Caco-2 (cell line): ENCODE measurements at regions not wholly inside any gene's neighbourhood (a gene's known extent, or its start where the extent isn't known, plus 50 kb on each side); places are given as distances from the start of the nearest gene placed in this dataset.
"Not testable (repeated sequence)": the region's sequence is repeated elsewhere in the genome, so short reads cannot be mapped to it uniquely, and the experiment has no call there.

Experiments
- BruUV-seq: library from RNA; stranded (reverse); fragments of 400-500 nt; replicated peaks from 2 replicates; lab custom pipeline; 2021; lab: Mats Ljungman, UMichigan
- CTCF ChIA-PET: fragments of 300-600 bp; sonication (Branson Sonifier 250); formaldehyde crosslinking; loops from one replicate; lab custom pipeline; 2022; ENCODE audit warnings: antibody characterized with exemption; lab: Charles Lee
- POLR2A ChIA-PET: fragments of 300-600 bp; sonication (Branson Sonifier 250); formaldehyde crosslinking; loops from one replicate; lab custom pipeline; 2022; ENCODE audit warnings: antibody characterized with exemption; lab: Charles Lee
- DNase-seq, 2 experiments: peaks; one replicate each; pipeline versions ENCODE4 v3.0.0 to v3.0.0-alpha.2; 2020 to 2022
- H3K27me3 ChIP-seq: replicated peaks from 2 replicates; pipeline ENCODE4 v1.6.0; 2011; ENCODE audit warnings: low read length; ENCODE audit not compliant: control insufficient read depth, insufficient read depth
- H3K36me3 ChIP-seq: 2 replicates; pipeline ENCODE4 v1.5.1; 2011; ENCODE audit warnings: low read length; ENCODE audit not compliant: control insufficient read depth, insufficient read depth
- H3K4me1 ChIP-seq: fragments of 250-450 bp; sonication (Bioruptor Pico); 2 replicates; pipeline ENCODE4 v1.5.1; 2020; ENCODE audit warnings: mild to moderate bottlenecking
- H3K4me3 ChIP-seq: 2 replicates; pipeline ENCODE4 v1.5.1; 2011; ENCODE audit warnings: low read depth, mild to moderate bottlenecking, control low read depth, low read length
- H3K9me3 ChIP-seq: fragments of 250-450 bp; sonication (Bioruptor Pico); 2 replicates; pipeline ENCODE4 v1.5.1; 2020; ENCODE audit warnings: mild to moderate bottlenecking, moderate library complexity
- H3K27ac Mint-ChIP-seq: one replicate; pipeline ENCODE4 v1.8.0; 2022; ENCODE audit warnings: mixed read lengths; ENCODE audit not compliant: unreplicated experiment
- H3K27me3 Mint-ChIP-seq: one replicate; pipeline ENCODE4 v1.8.0; 2022; ENCODE audit warnings: mixed read lengths; ENCODE audit not compliant: insufficient read depth, unreplicated experiment
- H3K36me3 Mint-ChIP-seq: one replicate; pipeline ENCODE4 v1.8.0; 2022; ENCODE audit warnings: mild to moderate bottlenecking, mixed read lengths; ENCODE audit not compliant: insufficient read depth, unreplicated experiment
- H3K4me1 Mint-ChIP-seq: one replicate; pipeline ENCODE4 v1.8.0; 2022; ENCODE audit warnings: low read depth, mixed read lengths; ENCODE audit not compliant: unreplicated experiment
- H3K4me3 Mint-ChIP-seq: one replicate; pipeline ENCODE4 v1.8.0; 2022; ENCODE audit warnings: mild to moderate bottlenecking, moderate library complexity, mixed read lengths; ENCODE audit not compliant: unreplicated experiment
- H3K9me3 Mint-ChIP-seq: one replicate; pipeline ENCODE4 v1.8.0; 2022; ENCODE audit warnings: mixed read lengths; ENCODE audit not compliant: unreplicated experiment
- intact Hi-C: fragments of 100-400 bp; cut with micrococcal nuclease; formaldehyde crosslinking; loops from one replicate; pipeline ENCODE4 v1.10.0; 2022; ENCODE audit not compliant: unreplicated experiment
- TF ChIP-seq, protein P1 (sequence below), 2 experiments: fragments of 200-600 bp in 1 of 2; IDR thresholded peaks; 1 replicate in 1 of 2; 2 replicates in 1 of 2; pipeline versions ENCODE4 v1.5.1 to v1.8.0; 2011 to 2022; ENCODE audit warnings: antibody characterized with exemption in 1 of 2, control low read depth in 1 of 2, inconsistent platforms in 1 of 2, low read depth in 1 of 2, low read length in 1 of 2, mild to moderate bottlenecking in 1 of 2, moderate library complexity in 1 of 2; ENCODE audit not compliant: insufficient read depth in 1 of 2, severe bottlenecking in 1 of 2, unreplicated experiment in 1 of 2

DNA sequence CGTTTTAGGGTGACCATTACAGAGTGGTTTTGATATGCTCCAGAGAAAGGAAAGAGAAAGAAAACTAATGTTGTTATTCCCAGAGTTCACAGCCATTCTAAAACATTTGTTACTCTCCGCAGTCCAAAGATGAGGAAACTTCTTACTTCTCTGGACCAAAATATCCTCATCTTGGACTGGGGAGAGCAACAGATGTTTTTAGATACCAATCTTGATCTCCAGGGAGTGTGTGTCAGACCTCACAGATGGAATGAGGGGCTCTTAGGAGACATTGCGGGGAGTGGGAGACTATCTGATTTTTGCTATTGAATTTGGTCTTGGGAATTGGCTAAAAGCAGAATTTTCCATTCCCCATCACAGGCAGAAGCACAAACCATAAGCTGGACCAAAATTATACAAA lies 110.8 kb downstream of the TNFAIP3 start:
- POLR2A ChIA-PET, result no interaction called here
- no peak for DNase-seq
- TF ChIP-seq, protein P1, sequence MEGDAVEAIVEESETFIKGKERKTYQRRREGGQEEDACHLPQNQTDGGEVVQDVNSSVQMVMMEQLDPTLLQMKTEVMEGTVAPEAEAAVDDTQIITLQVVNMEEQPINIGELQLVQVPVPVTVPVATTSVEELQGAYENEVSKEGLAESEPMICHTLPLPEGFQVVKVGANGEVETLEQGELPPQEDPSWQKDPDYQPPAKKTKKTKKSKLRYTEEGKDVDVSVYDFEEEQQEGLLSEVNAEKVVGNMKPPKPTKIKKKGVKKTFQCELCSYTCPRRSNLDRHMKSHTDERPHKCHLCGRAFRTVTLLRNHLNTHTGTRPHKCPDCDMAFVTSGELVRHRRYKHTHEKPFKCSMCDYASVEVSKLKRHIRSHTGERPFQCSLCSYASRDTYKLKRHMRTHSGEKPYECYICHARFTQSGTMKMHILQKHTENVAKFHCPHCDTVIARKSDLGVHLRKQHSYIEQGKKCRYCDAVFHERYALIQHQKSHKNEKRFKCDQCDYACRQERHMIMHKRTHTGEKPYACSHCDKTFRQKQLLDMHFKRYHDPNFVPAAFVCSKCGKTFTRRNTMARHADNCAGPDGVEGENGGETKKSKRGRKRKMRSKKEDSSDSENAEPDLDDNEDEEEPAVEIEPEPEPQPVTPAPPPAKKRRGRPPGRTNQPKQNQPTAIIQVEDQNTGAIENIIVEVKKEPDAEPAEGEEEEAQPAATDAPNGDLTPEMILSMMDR (IDR thresholded peaks at IDR 0.05; ENCODE audit: insufficient read depth in 1 of 2, low read depth in 1 of 2, low read length in 1 of 2, severe bottlenecking in 1 of 2, unreplicated experiment in 1 of 2), result no peak
- peaks cover 14% of the 10 kb centered on the region for H3K9me3 Mint-ChIP-seq
- Histone ChIP-seq H3K36me3 (no peaks in the 10 kb centered on the region), H3K4me1 (peaks cover 54% of the 10 kb centered on the region), H3K4me3 (no peak overlapping the region), H3K27me3 (no peaks in the 10 kb centered on the region), H3K9me3 (no peaks in the 10 kb centered on the region)
- H3K4me3 Mint-ChIP-seq, result no peak overlapping the region
- no peaks in the 10 kb centered on the region for H3K27me3 Mint-ChIP-seq
- CTCF ChIA-PET, result interaction anchor here (0.6 kb wide), 1 partner anchor 244 kb away, joined by 4 read pairs; no protein-coding TSS in a partner anchor
- H3K27ac Mint-ChIP-seq, result peak overlapping the region; percentile 78
- BruUV-seq, result no TSS peak
- intact Hi-C loops, result loop anchor here (1.0 kb wide), 1 partner anchor 26 kb away; no protein-coding TSS in a partner anchor
- H3K4me1 Mint-ChIP-seq, result peaks cover 28% of the 10 kb centered on the region
- no peaks in the 10 kb centered on the region for H3K36me3 Mint-ChIP-seq

DNA sequence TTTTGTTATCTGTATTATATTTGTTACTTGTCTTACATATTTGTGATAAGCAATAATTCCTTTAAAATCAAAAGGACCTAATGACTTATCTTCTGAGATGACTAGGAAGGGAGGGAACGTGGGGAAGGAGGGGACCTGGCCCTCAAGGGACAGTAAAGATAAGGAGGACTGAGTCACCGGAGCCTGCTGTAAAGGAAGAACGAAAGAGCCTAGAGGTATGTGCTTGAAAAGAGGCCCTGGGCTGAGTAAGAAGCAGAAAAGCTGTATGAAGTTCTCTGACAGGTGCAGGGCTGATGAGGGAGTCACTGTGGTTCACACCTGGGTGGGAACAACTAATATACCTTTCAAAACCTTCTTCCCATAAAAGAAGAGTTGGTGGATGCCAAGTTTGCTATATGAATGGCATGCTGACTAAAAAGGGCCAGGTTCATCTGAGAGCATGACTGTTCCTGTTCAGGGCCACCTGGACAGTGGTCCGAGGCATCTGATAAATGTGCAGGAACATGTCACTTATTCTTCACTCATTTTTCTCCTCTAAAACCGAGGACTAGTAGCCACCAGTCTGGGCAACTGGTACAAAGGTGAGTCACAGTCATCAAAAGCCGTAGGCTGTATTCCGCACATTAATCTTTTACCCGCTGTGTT lies 111.3 kb downstream of the TNFAIP3 start:
- intact Hi-C loops, result loop anchor here (1.0 kb wide), 1 partner anchor 26 kb away; no protein-coding TSS in a partner anchor

DNA sequence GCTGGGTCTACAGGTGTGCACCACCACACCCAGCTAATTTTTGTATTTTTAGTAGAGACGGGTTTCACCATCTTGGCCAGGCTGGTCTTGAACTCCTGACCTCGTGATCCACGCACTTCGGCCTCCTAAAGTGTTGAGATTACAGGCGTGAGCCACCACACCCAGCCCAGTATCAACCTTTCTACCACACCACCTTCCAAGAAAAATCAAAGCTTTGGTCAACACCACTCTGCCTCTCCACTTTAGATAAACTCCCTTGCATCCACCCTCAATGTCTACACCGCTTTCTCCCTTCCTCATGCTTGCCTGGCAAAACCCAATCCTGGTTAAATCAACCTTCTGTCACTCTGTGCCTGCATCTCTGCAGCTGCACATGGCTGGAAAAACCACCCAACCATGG lies 112.2 kb downstream of the TNFAIP3 start:
- H3K4me3 Mint-ChIP-seq, DNase-seq, H3K36me3 Mint-ChIP-seq, intact Hi-C loops, H3K4me3 ChIP-seq, H3K27ac Mint-ChIP-seq, H3K36me3 ChIP-seq, H3K9me3 ChIP-seq, BruUV-seq, CTCF ChIA-PET, H3K27me3 Mint-ChIP-seq, H3K27me3 ChIP-seq, H3K9me3 Mint-ChIP-seq, POLR2A ChIA-PET: not testable (repeated sequence)
- peaks cover 54% of the 10 kb centered on the region for H3K4me1 ChIP-seq
- peaks cover 28% of the 10 kb centered on the region for H3K4me1 Mint-ChIP-seq

More for the DNA sequence above, 111.3 kb downstream of the TNFAIP3 start:
- Histone ChIP-seq H3K4me1 (peaks cover 54% of the 10 kb centered on the region), H3K9me3 (no peaks in the 10 kb centered on the region), H3K36me3 (no peaks in the 10 kb centered on the region), H3K4me3 (no peak overlapping the region), H3K27me3 (no peaks in the 10 kb centered on the region)
- no TSS peak for BruUV-seq
- TF ChIP-seq, protein P1 (IDR thresholded peaks at IDR 0.05; ENCODE audit: insufficient read depth in 1 of 2, low read depth in 1 of 2, low read length in 1 of 2, severe bottlenecking in 1 of 2, unreplicated experiment in 1 of 2), result no peak
- peak; percentile 45 to 77 for DNase-seq
- H3K27me3 Mint-ChIP-seq, result no peaks in the 10 kb centered on the region
- peaks cover 10% of the 10 kb centered on the region for H3K9me3 Mint-ChIP-seq
- H3K27ac Mint-ChIP-seq, result peak overlapping the region; percentile 78
- peaks cover 2% of the 10 kb centered on the region for H3K36me3 Mint-ChIP-seq
- POLR2A ChIA-PET, result no interaction called here
- CTCF ChIA-PET, result no interaction called here
- H3K4me3 Mint-ChIP-seq, result peak overlapping the region; percentile 34
- peaks cover 29% of the 10 kb centered on the region for H3K4me1 Mint-ChIP-seq
